Left ventricle myocardium inferior (tissue), 1 donor: ENCODE measurements at regions not wholly inside any gene's neighbourhood (a gene's known extent, or its start where the extent isn't known, plus 50 kb on each side); places are given as distances from the start of the nearest gene placed in this dataset.

ENCODE experiments used
- DNase-seq: peaks from one replicate; pipeline ENCODE4 v3.0.0-alpha.2; 2020
- H3K27ac ChIP-seq: fragments of 200-600 bp; replicated peaks from 2 replicates; pipeline ENCODE4 v1.8.0; 2021
- H3K27me3 ChIP-seq: fragments of 200-600 bp; 2 replicates; pipeline ENCODE4 v1.8.0; 2021; ENCODE audit warnings: low read depth
- H3K36me3 ChIP-seq: fragments of 200-600 bp; 2 replicates; pipeline ENCODE4 v1.8.0; 2021
- H3K4me1 ChIP-seq: fragments of 200-600 bp; 2 replicates; pipeline ENCODE4 v1.8.0; 2021
- H3K4me3 ChIP-seq: fragments of 200-600 bp; 2 replicates; pipeline ENCODE4 v1.8.0; 2021; ENCODE audit warnings: mild to moderate bottlenecking, moderate library complexity
- H3K9me3 ChIP-seq: fragments of 200-600 bp; replicated peaks from 2 replicates; pipeline ENCODE4 v1.8.0; 2021
- intact Hi-C: fragments of 100-400 bp; cut with micrococcal nuclease; formaldehyde crosslinking; loops from one replicate; pipeline ENCODE4 v1.11.0; 2022
- TF ChIP-seq, protein P1 (sequence below): fragments of 200-600 bp; IDR thresholded peaks from 2 replicates; pipeline ENCODE4 v1.8.0; 2021; ENCODE audit warnings: antibody characterized with exemption, mild to moderate bottlenecking, borderline replicate concordance
- donor health status: DM: no; HTN: yes; CAD: no; lungs with severe emphysema.

DNA sequence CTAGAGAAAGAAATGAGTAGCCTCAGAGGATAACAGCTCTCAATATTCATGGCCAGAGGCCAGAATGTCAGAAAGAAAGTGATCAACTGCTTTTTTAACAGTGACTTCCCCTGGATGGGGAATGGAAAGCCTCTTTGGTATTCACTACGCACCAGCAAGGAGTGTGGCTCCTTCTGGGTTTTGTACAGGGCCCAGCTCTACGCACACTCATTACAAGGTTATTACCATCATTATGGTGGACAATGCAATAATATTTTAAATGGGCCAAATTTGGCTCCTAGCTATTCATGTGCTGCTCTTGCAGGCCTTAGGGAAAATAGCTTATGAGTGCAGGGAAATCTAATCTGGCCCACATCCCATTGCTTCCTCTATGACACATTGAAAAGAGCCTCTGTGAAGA, 1149.5 kb upstream of the FANCL start:
- no peaks in the 10 kb centered on the region for H3K27me3 ChIP-seq
- no peaks in the 10 kb centered on the region for H3K36me3 ChIP-seq
- intact Hi-C loops = no loop called here
- no peak overlapping the region for H3K4me3 ChIP-seq
- H3K9me3 ChIP-seq = no peaks in the 10 kb centered on the region
- TF ChIP-seq, protein P1, sequence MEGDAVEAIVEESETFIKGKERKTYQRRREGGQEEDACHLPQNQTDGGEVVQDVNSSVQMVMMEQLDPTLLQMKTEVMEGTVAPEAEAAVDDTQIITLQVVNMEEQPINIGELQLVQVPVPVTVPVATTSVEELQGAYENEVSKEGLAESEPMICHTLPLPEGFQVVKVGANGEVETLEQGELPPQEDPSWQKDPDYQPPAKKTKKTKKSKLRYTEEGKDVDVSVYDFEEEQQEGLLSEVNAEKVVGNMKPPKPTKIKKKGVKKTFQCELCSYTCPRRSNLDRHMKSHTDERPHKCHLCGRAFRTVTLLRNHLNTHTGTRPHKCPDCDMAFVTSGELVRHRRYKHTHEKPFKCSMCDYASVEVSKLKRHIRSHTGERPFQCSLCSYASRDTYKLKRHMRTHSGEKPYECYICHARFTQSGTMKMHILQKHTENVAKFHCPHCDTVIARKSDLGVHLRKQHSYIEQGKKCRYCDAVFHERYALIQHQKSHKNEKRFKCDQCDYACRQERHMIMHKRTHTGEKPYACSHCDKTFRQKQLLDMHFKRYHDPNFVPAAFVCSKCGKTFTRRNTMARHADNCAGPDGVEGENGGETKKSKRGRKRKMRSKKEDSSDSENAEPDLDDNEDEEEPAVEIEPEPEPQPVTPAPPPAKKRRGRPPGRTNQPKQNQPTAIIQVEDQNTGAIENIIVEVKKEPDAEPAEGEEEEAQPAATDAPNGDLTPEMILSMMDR = no peak
- H3K27ac ChIP-seq = no peak overlapping the region
- no peaks in the 10 kb centered on the region for H3K4me1 ChIP-seq
- DNase-seq = no peak

DNA sequence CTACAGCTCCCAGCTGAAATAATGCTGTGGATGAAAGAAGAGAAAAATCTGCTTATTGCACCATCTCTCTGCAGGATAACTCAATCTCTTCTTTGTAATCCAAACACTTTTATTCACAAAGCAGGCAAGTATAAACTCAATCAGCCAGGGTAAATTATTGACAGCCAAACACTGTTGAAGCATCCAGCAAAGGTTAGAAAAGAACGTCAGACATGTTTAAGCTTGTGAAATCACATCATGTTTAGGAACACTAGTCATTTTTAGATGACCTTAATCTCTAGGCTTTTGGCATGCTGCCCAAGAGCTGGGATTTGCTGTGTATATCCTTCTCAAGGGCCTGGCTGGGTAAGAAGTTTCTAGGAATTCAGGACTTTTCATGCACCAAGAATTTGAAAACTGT, 1148.1 kb upstream of the FANCL start:
- intact Hi-C loops = no loop called here
- Histone ChIP-seq H3K27me3 (no peaks in the 10 kb centered on the region), H3K9me3 (no peaks in the 10 kb centered on the region), H3K4me3 (no peak overlapping the region), H3K4me1 (no peaks in the 10 kb centered on the region), H3K27ac (no peak overlapping the region), H3K36me3 (no peaks in the 10 kb centered on the region)
- DNase-seq = no peak
- TF ChIP-seq, protein P1 = no peak

DNA sequence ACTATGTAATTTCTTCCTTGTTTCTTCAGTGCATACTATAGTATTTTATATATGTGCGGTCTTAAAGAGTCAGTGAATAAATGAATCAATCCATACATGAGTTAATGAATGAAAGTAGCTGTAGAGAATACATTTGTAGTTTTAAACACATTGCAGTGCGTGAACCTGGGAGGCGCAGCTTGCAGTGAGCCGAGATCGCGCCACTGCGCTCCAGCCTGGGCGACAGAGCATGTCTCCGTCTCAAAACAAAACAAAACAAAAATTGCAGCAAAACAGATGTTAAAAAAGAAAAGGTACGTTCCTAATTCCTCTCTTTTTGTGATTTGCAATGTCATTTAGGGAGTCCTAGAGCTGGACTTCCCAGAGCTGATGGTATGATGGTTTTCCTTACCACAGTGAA, 1144.8 kb upstream of the FANCL start:
- no peak overlapping the region for H3K27ac ChIP-seq
- no peaks in the 10 kb centered on the region for H3K36me3 ChIP-seq
- no peak for DNase-seq
- TF ChIP-seq, protein P1 = no peak
- no peaks in the 10 kb centered on the region for H3K27me3 ChIP-seq
- H3K4me1 ChIP-seq = no peaks in the 10 kb centered on the region
- intact Hi-C loops = no loop called here
- no peak overlapping the region for H3K4me3 ChIP-seq
- peaks cover 10% of the 10 kb centered on the region for H3K9me3 ChIP-seq

DNA sequence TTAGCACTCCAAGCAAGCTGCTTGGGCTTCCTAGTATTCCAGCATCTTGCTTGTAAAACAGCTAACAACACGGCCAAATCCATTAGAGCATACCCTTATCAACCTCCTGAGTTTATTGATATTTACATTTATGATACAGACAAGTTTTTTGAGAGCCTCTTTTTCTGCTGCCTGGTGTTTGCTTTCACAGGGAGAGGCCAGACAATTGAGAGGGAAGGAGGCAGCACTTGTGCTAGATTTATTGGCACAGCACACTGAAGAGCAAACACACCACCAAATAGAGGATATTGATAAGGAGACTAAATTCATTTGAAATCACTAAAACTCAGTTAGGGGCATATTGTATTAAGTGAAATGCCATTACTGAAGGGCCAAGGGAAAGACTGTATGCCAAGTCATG, 1142.3 kb upstream of the FANCL start:
- no peaks in the 10 kb centered on the region for H3K4me1 ChIP-seq
- TF ChIP-seq, protein P1 = no peak
- peaks cover 22% of the 10 kb centered on the region for H3K9me3 ChIP-seq
- H3K27ac ChIP-seq = no peak overlapping the region
- DNase-seq = no peak
- intact Hi-C loops = no loop called here
- no peak overlapping the region for H3K4me3 ChIP-seq
- no peaks in the 10 kb centered on the region for H3K27me3 ChIP-seq
- H3K36me3 ChIP-seq = no peaks in the 10 kb centered on the region

DNA sequence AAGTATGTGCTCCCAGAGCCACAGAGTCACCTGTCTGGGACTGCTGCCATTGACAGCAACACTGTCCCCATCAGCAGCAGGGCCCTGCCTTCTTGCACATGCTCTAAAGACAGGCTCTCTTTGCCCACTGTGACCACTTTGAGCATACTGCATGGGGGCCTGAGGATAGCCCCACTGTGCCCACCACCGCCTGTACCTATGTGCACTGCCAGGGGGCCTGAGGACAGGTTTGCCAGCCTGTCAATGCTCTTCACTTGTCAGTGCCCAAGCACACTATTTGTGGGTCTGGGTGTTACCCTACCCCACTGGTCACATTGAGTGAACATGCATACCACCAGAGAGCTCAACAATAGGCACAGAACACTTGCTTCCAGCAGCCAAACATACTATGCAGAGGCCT, 1137.0 kb upstream of the FANCL start:
- Histone ChIP-seq H3K4me3 (no peak overlapping the region), H3K27ac (no peak overlapping the region), H3K36me3 (no peaks in the 10 kb centered on the region), H3K9me3 (peaks cover 26% of the 10 kb centered on the region), H3K4me1 (no peaks in the 10 kb centered on the region), H3K27me3 (no peaks in the 10 kb centered on the region)
- no peak for DNase-seq
- intact Hi-C loops = no loop called here
- TF ChIP-seq, protein P1 = no peak

DNA sequence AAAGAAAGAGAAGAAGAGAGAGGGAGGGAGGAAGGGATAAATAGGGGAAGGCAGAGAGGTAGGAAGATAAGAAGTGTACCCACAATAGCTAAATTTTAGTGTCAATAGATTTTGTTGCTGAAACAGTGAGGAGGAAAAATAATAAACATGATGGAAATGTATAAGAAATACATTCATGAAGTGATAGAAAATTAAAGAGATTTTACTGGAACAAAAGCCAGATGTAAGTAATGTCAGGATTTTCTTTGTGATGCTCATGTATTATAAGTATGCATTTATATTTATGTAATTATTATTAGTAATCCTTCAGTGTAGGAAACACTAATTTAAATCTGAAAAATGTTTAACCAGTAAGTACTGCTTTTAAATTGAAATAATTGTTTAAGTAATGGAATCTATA, 1125.2 kb upstream of the FANCL start:
- TF ChIP-seq, protein P1 = no peak
- intact Hi-C loops = no loop called here
- peaks cover 13% of the 10 kb centered on the region for H3K9me3 ChIP-seq
- no peak overlapping the region for H3K27ac ChIP-seq
- H3K36me3 ChIP-seq = no peaks in the 10 kb centered on the region
- no peaks in the 10 kb centered on the region for H3K27me3 ChIP-seq
- H3K4me1 ChIP-seq = no peaks in the 10 kb centered on the region
- no peak overlapping the region for H3K4me3 ChIP-seq
- no peak for DNase-seq
